ENCODE measurements at regions not wholly inside any gene's neighbourhood (a gene's known extent, or its start where the extent isn't known, plus 50 kb on each side); places are given as distances from the start of the nearest gene placed in this dataset.

DNA sequence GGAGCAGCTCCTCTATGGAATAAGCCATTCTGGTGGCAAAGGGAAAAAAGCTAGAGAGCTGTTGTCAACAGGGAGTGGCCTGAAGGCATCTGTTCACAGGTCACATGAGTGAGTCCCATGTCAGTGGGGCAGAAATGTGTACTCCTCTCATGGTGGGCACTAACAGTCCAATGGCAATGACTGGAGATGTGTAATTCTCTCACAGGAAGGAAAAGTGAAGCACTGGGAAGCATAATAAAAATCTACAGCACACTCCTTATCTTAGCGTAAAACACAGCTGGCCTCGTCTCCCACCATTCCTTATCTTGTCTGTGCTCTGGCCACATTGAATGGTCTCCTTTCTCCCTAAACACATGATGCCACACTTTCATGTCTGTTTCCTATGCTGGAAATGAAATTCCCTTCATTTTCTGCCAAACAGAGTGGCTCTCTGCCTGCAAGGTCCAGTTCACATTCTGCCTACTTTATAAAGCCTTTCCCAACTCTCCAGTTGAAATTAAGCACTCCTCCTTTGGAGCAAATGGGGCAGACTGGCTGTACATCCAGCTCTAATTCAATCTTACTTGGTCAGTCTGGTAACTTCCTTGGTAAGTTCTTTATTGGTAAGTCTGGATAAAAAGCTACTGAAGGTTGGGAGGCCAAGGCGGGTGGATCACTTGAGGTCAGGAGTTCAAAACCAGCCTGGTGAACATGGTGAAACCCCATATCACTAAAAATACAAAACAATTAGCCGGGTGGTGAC lies 139.8 kb downstream of the RPL22L1 start:
- no peak for DNase-seq (ENCODE audit: low read depth)

DNA sequence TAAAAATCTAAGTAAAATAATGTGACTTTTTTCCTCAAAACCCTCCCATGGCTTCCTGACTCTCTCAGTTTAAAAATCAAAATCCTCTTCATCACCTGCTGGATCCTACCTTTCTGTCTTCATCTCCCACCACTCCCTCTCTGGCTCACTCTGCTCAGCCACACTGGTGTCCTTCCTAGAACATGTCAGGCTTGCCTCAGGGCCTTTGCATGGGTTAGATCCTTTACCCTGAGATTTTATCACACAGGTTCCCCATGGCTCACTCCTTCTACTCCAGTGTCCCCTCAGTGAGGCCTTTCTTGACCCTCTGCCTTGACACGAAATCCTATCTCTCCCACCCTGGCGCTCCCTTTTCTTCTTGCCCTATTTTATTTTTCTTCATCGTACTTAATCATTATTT lies 141.8 kb downstream of the RPL22L1 start:
- DNase-seq (ENCODE audit: low read depth) = no peak

DNA sequence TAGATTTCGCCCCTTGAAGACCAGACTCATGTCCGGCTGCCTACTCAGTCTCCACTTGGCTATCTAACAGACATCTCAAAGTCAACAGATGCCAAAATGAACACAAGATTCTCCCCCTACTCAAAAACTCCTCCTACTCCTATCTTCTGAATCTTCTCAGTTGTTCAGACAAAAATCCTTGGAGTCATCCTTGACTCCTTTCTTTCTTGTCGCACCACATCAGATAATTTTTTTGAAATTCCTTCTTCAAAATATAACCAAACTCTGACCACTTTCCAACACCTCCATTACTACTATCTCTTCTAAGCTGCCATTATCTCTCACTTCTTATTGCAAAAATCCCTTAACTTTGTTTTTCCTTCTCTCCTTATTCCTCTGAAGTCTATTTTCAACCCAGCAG lies 141.9 kb upstream of the SLC7A14 start:
- DNase-seq (ENCODE audit: low read depth) = no peak

DNA sequence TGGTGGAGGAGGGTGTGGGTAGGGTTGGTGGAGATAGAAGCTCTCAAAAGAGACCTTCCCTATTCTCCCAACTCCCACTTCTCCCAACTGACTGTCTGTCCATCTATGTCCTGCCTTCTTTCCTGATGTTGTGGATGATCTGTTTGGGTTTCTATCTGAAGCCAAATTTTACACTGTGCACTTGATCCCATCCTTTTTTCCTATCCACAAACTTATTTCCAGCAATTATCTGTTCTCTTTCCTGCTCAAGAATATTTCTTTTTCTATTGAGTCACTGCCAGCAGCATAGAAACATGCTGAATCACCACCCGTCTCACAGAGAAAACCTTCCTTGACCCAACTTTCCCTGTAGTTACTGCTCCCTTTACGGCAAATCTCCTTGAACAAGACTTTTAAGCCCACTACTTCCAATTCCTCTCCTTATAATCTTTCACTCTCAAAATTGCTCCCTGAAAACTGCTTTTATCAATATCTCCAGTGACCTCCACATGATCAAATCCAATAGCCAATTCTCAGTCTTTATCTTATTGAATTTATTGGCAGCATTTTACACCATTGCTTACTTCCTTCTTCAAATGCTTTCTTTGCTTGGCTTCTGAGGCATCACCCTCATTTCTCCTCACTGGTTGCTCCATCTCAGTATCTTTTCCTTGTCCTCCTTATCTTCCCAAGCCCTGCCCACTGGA lies 141.2 kb upstream of the SLC7A14 start:
- peak; percentile 95 for DNase-seq (ENCODE audit: low read depth)

DNA sequence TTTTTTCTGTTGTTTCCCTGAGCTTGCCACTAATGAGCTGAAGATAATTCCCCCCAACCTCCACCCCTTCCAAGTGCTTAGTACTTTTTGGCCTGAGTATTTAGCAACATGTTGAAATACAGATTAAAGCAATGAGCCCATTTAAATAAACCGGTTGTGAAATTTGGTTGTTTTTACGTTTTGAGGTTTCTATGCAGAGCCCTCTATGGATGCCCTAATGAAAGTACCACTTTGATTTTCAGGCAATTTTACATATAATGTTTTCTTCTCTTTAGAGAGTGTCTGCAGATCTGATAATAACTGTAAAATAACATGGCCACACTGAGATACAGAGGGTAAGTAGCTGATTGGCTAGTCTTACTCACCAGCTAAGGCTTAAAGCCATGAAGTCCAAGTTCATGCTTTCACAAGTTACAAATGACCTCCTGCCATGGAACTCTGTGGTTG lies 139.4 kb upstream of the SLC7A14 start:
- DNase-seq (ENCODE audit: low read depth) = peak; percentile 74

DNA sequence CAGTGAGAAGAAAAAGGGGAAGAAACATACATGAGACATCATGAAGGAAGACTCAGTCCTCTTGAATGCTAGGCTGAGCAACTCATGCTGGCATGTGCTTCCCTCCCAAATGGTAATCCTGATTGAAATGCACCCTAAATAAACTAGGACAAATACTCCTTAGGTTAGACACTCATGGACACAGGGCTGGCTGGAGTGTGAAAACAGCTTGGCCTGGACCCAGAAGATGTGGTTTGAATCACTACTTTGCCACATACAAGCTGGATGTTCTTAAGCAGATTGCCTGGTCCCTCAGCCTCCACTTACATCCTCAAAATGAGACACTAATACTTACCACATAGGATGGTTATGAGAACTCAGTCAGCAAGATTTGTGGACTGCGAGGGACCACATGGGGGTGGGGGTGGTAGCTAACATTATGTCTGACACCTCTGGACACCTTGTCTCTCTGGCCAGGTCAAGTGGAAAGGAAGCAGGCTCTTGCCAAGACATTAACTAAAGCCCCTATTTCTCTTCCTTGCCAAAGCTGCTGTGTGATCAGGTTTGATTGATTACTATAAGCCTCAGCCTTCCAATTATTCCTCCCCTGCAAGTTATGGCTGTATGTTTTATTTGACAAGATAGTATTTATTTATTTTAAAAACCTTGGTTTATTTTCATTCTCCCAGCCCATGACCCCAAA lies 138.9 kb upstream of the SLC7A14 start:
- DNase-seq (ENCODE audit: low read depth) = peak; percentile 91

DNA sequence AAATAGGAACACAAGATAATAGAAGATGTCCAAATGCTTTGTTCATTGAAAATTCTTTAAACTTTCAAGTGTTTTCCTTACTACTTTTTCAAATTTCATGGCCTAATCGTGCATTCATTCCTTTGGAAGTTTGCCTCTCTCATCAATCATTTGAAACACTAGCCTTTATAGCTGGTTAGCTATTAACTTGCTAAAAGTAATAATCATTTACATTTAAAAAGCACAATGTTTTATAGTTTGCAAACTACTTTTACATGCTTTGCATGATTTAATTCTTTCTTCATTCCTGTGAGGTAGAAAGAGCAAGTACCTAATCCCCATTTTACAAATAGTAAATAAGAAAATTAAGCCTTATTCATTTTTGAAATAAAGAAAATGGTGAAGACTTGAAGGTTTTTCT lies 137.4 kb upstream of the SLC7A14 start:
- DNase-seq (ENCODE audit: low read depth) = no peak

DNA sequence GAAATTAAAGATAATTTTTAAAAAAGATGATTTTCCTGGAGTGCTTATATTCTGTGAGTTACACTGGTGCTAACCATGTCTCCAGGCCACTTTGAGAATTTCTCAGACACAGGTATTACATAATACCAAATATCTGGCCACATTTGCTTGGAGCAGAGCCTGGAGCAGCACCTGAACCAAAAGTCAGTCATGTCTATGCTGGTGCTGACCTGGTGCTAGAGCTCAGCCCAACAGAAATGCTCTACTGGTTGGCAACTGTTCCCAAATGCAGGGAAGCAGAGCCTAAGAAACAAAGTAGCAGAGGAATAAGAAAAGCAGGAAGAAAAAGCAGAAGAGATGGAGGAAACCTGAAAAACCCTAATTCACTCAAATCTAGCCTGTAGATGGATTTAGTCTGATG lies 135.7 kb upstream of the SLC7A14 start:
- DNase-seq (ENCODE audit: low read depth) = no peak

DNA sequence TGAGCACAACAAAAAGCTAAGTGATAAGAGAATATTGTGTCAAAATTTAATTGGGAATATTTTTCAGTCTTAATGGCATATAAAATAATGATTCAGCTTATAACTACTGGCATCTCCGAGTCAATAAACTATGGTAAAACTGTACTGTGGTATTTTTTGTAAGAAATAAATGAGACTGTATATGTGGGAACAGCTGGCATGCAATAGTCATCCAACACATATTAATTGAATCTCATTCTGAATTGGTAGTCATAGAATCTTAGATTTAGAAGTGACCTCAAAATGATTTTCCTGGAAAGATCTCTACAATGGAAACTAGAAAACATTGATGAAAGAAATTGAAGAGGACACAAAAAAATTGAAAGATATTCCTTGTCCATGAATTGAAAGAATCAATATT lies 133.4 kb upstream of the SLC7A14 start:
- no peak for DNase-seq (ENCODE audit: low read depth)

DNA sequence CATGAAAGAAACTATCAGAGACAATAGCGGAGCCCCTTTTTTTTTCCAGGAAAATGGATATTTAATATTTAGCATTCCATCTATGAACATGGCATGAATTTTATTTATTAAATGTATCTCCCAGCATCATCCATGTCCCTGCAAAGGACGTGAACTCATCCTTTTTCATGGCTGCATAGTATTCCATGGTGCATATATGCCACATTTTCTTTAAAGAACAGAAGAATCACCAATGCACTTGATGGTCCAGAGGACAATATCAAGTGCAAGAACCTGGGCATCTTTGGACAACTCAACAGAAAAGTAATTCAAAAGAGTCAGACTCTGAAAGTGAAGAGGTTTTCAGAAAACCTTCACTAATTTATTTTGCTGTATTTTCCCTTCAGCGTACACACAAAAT lies 133.0 kb upstream of the SLC7A14 start:
- DNase-seq (ENCODE audit: low read depth) = no peak

DNA sequence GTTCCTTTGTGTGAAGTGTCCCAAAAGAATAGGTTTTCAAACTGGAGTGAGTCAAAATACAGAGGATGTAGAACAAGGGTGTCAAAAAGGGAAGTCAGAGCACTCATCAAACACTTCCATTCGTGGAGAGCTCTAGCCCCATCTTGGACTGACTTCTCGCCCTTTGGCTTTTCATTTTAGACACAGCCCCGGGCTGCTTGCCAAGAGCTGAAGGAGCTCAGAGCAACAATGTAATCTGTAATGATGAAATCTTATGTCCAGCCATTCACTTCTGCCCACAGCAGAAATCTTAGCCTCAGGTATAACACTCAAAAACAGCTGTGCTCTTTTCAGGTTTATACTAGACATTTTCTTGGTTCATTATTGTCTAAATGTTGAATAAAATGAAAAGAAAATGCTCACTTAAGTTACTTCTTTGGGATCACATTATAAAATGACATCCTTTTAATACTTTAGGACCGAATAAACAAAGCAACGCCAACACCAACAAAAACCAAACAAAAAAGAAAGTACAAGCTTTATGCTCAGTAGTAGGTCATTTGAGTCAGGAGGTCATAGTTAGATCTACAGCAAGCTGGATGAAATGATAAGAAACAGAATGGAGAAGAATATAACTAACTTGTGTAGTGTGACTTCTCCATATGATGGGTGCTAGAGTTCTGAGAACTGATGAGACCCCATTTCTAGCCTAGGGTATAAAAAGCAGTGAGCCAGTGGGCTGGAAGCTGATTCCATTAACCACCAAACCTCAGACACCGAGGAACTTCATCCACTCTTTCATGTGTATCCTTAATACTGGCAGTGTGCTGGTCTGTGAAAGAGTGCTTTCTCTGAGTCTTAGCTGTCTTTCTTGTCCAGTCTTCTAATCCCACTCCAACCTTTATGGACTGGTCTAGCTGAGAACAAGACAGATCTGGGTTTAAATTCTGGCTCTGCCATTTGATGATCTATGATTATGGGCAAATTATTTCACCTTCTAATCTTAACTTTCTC lies 131.8 kb upstream of the SLC7A14 start:
- peak; percentile 85 for DNase-seq (ENCODE audit: low read depth)

DNA sequence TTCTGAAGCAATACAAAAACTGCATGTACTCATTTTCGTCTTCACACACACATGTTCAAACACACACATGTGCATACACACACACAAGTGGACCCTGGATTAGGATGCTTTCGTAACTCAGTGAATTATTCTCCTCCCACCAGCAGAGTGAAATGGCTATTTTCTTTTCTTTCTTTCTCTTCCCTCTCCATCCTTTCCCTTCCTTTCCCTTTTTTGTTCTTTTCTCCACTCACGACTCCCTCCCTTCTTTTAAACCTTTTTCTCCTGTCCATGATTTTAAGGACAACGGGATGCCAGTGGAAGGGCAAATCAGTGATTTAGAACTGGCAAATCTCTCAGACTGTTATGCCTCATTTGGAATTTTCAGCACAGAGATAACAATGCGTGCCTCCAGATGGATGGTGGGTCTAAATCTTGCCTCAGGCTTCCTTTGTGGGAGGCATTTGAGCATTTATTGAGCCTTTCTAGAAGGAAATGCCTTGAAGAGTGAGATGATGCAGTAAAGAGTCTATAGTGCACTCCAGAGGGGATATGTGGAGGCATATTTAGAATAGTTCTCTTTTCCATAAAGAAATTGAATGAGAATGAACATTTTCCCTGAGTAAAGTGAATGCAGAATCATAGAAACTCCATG lies 130.4 kb upstream of the SLC7A14 start:
- DNase-seq (ENCODE audit: low read depth) = no peak

DNA sequence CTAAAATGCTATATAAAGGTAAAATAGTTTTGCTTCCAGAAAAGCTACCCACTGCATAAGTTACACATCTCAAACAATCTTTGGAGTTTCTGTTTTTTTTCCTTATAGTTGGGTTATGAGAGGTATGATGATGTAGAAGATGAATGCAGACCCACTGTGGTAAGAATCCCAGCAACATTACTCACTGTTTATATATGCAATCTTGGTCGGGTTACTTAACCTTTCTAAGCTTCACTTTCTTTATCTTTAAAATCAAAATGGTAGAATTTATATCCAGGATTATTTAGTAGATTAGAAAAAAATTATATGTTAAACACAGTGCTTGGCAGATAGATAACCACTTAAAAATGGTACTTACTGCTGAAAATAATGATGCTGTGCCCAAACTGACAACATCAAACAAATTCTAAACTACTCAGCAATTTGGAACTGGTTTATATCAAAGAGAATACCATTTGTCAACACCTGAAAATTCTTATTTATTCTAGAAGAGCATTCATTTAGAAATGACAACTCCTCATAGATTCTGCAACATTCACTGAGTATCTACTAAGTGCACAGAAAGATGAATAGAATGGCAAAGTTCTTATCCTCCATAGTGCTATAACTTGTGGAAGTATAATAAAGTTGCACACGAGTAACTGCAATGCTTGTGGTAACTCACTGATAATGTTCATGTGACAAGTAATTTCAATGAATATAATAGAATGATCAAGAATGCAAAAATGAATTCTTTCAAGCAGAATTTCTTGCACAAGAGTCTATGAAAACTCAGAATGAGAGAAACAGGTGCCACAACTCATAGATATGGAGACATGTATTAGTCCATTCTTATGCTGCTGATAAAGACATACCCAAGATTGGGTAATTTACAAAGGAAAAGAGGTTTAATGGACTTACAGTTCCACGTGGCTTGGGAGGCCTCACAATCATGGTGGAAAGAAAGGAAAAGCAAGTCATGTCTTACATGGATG lies 129.0 kb upstream of the SLC7A14 start:
- peak; percentile 92 for DNase-seq (ENCODE audit: low read depth)

DNA sequence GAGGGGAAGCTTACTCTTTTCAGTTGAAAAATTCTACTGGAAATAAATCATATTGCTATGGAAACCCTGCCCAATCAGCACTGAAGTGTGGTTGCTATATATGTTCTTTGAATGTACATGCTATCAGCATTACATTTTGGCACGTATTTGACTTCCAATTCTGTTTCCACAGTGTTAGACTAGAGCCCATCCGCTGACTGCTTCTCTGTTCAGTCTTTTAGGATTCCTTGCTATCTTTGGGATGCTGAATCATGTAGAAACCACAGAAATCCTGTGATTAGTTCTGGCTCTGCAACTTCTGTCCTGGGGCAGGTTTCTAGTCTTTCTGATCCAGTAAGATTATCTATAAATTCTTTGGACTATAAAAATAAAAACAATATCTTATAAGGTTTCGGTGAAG lies 128.2 kb upstream of the SLC7A14 start:
- peak; percentile 83 for DNase-seq (ENCODE audit: low read depth)

DNA sequence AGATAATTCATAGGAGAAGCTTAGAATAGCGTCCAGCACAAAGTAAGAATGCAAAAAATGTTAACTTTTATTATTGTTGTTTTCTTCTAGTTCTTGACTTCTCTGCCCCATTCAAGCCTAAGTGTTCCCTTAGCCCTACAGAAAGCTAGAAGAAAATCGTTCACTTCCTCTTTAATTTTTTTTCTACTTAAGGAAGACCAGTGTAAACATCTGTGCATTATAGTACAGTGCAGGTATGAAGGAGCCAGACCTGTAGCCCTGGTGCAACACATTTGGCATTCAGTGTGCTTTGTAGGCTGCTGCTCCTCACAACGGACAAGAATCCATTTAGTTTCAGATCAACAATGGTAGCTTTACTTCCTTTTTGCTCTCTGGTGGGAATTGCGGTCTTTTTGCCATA lies 127.8 kb upstream of the SLC7A14 start:
- peak; percentile 18 for DNase-seq (ENCODE audit: low read depth)

DNA sequence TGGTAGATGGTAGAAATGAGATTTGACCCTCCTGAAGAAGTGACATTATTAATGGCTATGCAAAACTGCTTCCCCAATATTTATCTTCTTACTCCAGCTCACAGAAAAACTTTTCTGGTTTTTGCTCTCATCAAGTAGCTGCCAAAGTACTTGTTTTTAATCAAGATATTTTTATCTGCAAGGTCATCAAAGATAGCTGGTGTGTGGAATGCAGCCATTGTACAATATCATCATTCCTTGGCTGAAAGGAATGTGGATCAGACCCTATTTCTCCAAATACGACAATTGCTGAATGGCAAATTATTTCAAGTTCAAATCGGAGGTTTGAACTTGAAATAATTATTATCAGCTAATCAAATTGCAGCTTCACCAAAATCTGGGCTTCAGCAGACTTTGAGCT lies 126.9 kb upstream of the SLC7A14 start:
- DNase-seq (ENCODE audit: low read depth) = peak; percentile 57

DNA sequence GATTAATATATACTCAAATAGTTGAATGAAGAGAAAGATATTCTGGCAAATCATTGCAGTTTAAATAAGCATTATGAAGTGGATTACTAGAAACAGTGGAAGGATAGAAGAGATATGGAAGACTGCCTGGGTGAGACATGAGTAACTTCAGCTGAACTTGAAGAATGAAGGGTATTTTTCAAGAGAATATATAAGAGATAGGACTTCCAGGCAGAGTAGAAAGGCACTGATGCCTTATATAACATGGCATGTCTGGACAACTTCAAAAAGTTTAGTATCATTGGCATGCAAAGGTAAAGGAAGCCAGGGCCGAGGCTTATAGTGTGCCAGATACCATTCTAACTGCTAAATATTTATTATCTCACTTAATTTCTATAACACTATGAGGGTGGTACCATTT lies 126.5 kb upstream of the SLC7A14 start:
- DNase-seq (ENCODE audit: low read depth) = peak; percentile 62

DNA sequence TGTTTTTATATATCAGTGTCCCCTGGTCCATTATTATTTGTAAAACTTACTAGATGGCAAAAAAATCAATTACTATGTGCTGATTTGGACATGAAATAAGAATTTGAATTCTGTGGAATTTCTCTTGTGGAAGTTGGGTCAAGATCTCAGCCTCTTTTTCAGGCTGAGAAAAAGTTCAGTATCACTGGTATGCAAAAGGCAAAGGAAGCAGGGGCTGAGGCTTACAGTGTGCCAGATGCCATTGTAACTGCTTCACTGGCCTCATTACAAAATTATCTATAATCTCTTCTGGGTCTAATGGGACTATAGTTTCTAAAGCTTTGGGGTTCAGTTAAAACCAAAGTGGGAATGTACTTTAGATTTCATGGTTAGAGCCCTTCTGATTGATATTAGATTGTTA lies 125.9 kb upstream of the SLC7A14 start:
- peak; percentile 27 for DNase-seq (ENCODE audit: low read depth)

DNA sequence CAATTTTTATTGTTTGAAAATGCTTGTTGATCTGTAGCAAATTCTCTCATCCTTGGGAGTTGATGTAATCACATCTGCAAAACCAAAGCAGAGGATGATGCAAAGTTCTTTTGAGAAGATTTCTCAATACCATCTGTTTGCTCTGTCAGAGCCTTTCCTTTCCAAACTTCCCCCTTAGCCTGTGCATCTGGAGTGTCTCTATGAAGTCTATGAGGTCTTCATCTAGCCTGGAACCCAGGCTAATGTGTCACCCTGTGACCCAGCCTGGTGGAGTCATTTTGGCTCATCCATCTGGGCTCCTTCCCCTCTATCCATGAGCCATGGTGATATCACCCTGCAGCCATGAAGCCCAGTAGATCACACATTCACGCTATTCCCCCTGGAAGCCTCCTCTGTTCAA lies 123.2 kb upstream of the SLC7A14 start:
- peak; percentile 93 for DNase-seq (ENCODE audit: low read depth)

DNA sequence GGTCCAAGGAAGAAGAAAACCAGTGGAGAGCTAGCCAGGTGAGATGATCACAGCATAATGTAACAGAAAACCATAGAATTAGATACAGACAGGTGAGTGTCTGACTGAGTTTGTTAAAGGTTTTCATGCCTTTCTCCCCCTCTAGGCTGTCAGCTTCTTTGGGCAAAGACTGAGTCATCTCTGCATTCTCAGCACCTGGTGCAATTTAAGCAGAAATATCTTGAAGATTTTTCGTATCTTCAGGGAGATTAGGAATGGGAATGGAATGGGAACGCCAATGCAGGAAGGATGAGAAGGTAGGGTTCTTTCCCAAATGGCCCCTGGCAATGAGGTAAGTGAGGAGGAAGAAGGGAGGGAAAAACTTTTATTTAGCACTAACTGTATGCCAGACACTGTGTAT lies 122.0 kb upstream of the SLC7A14 start:
- no peak for DNase-seq (ENCODE audit: low read depth)
